ENCODE measurements at regions not wholly inside any gene's neighbourhood (a gene's known extent, or its start where the extent isn't known, plus 50 kb on each side); places are given as distances from the start of the nearest gene placed in this dataset.
A peak's percentile ranks its signal among the peaks of the same experiment; 100 is the strongest.

DNA sequence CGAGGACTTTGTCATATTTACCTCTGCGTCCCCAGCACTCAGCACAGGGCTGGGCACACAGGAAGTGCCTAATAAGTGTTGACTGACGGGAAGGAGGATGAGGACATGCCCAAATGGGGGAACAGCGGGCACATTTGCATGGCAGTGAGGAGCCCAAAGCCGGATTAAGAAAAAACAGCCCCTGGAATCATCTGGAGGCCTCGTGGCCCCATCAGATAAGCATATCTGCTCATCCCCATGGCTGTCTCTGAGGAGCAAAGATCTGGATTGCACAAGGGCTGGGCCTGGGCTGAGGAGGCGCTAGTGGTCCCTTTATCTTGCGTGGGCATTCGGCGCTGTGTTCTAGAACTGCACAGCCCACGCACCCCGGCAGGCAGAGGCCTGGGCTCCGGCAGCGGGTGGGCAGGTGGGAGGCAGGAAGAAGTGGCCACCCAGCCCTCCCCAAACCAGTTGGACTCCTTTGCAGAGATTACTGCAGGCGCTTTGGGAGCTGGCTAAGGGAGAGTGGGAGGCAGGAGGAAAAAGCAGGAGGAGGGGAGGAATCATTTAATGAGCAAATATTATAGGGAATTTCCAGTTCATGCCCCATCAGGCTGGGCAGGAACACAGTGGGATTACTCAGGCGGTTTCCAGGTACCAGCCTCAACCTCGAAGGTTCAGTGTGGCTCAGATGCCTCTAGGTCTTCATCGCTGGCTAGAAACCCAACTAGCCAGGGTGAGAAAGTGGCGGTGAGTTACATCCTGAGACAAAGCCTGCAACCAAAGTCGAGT, 108.1 kb downstream of the CEBPB start:
- no peak for ATAC-seq (replicated peaks)
- Mint-ChIP-seq H3K9me3 (no peaks in the 10 kb centered on the region), H3K4me1 (ENCODE audit: low read depth in 2 of 2) (peaks cover 3 to 7% of the 10 kb centered on the region in 2 donors), H3K27me3 (peaks cover 0 to 6% of the 10 kb centered on the region in 2 donors), H3K27ac (no peak overlapping the region), H3K36me3 (ENCODE audit: insufficient read depth) (no peaks in the 10 kb centered on the region), H3K4me3 (no peak overlapping the region)
- no peak for DNase-seq

DNA sequence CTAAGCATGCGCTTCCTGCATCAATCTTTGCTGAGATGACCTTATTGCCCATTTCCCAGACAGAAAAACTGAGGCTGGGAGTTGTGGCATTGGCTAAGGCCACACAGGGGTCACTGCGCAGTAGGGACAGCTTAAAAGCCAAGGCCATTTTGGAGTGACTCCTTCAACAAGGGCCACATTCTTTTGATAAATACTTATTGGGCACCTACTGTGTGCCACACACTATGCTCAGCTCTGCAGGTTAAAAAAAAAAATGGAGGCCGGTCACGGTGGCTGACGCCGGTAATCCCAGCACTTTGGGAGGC, 108.6 kb downstream of the CEBPB start:
- Mint-ChIP-seq H3K36me3 (ENCODE audit: insufficient read depth) (no peaks in the 10 kb centered on the region), H3K4me1 (ENCODE audit: low read depth in 2 of 2) (peaks cover 3 to 7% of the 10 kb centered on the region in 2 donors), H3K9me3 (no peaks in the 10 kb centered on the region), H3K27ac (no peak overlapping the region), H3K4me3 (no peak overlapping the region), H3K27me3 (peaks cover 0 to under 1% of the 10 kb centered on the region in 2 donors)
- DNase-seq: no peak
- no peak for ATAC-seq (replicated peaks)

DNA sequence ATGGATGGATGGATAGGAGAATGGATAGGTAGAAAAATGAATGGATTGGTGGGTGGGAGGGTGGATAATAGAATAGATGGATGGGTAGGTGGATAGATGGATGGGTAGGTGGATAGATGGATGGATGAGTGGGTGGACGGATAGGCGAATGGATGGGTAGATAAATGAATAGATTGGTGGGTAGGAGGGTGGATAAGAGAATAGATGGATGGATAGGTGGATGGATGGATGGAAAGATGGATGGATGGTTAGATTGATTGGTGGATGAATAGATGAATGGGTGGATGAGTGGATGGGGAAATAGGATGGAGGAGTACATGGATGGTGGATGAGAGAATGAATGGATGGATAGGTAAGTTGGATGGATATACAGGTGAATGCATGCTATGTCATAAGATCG, 110.5 kb downstream of the CEBPB start:
- Mint-ChIP-seq H3K9me3 (no peaks in the 10 kb centered on the region), H3K4me3 (no peak overlapping the region), H3K36me3 (ENCODE audit: insufficient read depth) (no peaks in the 10 kb centered on the region), H3K4me1 (ENCODE audit: low read depth in 2 of 2) (peaks cover 3 to 7% of the 10 kb centered on the region in 2 donors), H3K27me3 (no peaks in the 10 kb centered on the region), H3K27ac (no peak overlapping the region)
- DNase-seq (no peak), ATAC-seq (replicated peaks) (no peak)

DNA sequence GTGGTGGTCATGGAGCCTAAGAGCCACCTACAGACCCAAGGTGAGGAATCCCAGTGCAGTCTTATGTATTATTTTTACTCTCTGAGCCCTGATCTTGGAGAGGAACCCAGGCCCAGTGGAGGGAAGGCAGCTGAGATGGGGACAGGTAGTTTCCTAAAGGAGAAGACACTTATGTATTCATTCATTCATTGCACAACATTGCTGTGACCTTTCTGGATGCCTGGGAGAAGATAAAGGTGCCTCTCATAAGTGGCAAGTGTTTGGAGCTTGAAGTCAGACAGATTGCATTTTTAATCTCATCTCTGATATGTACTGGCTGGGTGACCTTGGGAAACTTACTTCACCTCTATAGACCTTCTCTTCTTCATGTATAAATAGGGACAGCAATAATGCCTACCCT, 111.1 kb downstream of the CEBPB start:
- no peak for ATAC-seq (replicated peaks)

DNA sequence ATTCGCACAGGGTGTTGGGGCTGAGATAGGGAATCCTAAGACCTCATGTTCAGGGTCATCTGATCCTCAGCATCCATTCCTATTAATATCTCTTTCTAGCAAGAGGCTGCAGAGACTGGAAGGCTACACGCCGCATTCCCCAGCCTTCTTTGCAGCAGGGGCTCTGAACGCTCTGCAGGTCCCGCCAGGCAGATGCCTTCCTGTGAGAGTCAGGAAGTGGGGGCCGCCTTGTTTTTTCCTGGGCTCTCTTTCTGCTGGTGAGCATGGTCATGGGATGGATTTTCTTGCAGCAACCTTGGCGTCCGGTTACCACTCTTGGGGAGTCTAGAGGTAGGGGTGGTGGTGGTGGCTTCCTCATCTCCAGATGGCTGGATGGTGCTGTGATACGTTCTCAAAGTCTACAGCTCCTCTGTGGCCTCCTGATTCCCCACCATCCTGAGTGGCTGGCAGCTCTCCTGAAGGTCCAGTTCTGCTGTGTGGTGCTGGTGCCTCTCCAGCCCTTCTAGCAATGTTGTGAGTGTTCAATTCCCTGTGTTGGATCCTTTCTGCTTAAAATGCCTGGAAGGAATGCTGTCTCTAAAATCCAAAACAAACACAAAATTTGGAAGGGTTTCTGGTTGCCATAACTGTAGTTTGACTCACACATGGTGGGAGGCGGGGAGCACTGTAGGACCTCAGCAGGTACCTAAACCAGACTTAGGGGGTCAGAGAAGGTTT, 111.9 kb downstream of the CEBPB start:
- DNase-seq (no peak), ATAC-seq (replicated peaks) (no peak)
- no peaks in the 10 kb centered on the region for H3K27me3 Mint-ChIP-seq
- no peak overlapping the region for H3K4me3 Mint-ChIP-seq
- H3K27ac Mint-ChIP-seq: no peak overlapping the region
- H3K9me3 Mint-ChIP-seq: no peaks in the 10 kb centered on the region
- H3K4me1 Mint-ChIP-seq (ENCODE audit: low read depth in 2 of 2): peaks cover 3 to 5% of the 10 kb centered on the region in 2 donors
- H3K36me3 Mint-ChIP-seq (ENCODE audit: insufficient read depth): no peaks in the 10 kb centered on the region

More for the DNA sequence above, 111.1 kb downstream of the CEBPB start:
- Mint-ChIP-seq H3K4me3 (no peak overlapping the region), H3K36me3 (ENCODE audit: insufficient read depth) (no peaks in the 10 kb centered on the region), H3K27me3 (no peaks in the 10 kb centered on the region), H3K4me1 (ENCODE audit: low read depth in 2 of 2) (peaks cover 3 to 6% of the 10 kb centered on the region in 2 donors), H3K27ac (no peak overlapping the region), H3K9me3 (no peaks in the 10 kb centered on the region)
- DNase-seq: no peak

DNA sequence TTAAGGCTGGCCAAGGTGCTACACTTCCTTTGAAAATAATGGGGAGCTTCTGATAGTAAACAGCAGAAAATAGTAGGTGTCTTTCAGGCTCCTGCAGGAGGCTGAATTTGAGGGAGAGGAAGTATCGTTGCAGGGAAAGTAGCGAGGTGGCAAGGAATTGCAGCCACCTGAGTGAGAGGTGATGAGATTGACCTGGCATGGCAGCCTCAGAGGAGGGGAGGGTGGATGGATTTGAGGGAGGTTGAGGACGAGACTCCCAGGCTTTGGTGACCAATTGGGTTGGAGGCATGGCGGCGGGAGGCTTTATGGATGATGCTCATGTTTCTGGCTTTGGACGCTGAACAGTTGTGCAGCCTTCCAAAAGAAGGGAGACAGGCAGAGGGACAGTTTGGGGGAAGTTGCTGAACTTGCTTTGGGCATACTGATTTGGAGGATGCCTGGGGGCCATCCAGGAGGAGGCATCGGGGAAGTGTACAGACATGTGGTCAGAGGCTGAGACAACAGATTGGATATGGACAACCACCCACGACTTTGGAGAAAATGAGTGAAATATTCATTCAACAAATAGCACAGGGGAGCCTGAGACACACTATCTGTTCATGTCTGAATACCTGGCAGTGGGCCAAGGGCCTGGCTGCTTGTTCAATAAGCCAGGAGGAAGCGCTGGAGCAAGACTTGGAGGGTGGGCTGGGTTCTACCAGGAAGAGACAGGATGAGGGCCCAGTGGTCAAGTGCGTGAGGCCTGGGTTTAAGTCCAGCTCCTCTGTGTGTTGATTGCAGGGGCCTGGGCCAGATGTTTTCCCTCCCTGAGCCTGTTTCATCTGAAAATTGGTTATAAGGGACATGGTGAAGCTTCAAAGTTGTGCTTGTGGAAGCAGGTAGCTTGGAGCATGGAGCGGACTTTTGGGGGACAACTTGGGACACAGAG, 113.2 kb downstream of the CEBPB start:
- Mint-ChIP-seq H3K27me3 (no peaks in the 10 kb centered on the region), H3K27ac (no peak overlapping the region), H3K4me1 (ENCODE audit: low read depth in 2 of 2) (peaks cover 0 to 3% of the 10 kb centered on the region in 2 donors), H3K9me3 (no peaks in the 10 kb centered on the region), H3K4me3 (no peak overlapping the region), H3K36me3 (ENCODE audit: insufficient read depth) (no peaks in the 10 kb centered on the region)
- ATAC-seq (replicated peaks) (no peak), DNase-seq (no peak)

DNA sequence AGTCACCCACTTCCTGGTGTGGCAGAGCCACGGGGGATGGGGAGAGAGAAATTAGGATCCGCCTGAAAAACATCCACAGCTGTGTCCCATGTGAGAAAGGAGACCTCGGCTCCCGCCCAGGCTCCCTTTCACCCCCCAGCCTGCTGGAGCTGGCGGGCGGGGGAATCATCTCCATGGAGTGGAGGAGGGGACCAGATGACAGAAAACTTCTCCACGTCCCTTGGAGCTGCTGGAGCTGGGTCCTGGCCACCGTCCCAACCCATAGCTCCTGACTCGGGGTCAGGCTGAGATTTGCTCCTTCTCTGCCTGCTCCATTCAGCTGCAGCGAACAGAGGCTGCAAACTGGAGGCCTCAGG, 113.8 kb downstream of the CEBPB start:
- Mint-ChIP-seq H3K4me1 (ENCODE audit: low read depth in 2 of 2) (peaks cover 0 to 3% of the 10 kb centered on the region in 2 donors), H3K27ac (no peak overlapping the region), H3K9me3 (no peaks in the 10 kb centered on the region), H3K36me3 (ENCODE audit: insufficient read depth) (no peaks in the 10 kb centered on the region), H3K27me3 (no peaks in the 10 kb centered on the region), H3K4me3 (no peak overlapping the region)
- ATAC-seq (replicated peaks) (no peak), DNase-seq (no peak)

DNA sequence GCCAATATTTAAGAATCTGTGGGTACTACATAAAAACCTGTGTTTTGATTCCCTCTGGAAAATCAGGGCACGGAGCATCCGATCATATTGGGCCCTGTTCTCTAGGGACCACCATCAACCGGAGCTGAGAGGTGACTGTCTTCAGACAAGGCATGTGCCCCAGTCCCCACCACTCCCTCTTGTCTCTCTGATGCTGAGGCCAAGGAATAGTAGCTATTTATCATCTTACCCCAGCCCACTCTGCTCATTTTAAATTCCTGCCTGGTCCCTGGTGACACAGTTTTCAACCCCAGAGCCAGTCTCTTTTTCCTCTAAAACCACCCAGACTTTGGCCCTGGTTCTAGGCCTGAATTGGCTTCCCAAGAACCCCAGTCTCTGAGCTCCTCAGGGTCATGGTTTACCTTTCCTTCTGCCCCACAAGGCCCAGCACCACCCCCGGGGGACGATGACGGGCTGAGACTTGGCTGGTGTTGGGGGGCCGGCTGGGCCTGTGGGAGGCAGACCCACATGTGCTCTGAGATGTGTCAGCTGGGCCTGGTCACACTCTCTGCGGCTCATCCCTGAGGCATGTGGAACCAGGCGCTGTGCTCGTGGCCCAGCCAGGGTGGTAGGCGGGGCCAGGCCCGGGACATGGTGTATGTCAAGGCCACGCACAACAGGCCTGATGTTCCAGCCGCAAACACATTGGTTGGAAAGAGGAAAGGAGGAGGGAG, 114.4 kb downstream of the CEBPB start:
- H3K9me3 Mint-ChIP-seq: no peaks in the 10 kb centered on the region
- no peak overlapping the region for H3K27ac Mint-ChIP-seq
- no peaks in the 10 kb centered on the region for H3K36me3 Mint-ChIP-seq (ENCODE audit: insufficient read depth)
- DNase-seq: no peak
- no peaks in the 10 kb centered on the region for H3K27me3 Mint-ChIP-seq
- no peak for ATAC-seq (replicated peaks)
- H3K4me1 Mint-ChIP-seq (ENCODE audit: low read depth in 2 of 2): peaks cover 0 to 3% of the 10 kb centered on the region in 2 donors
- H3K4me3 Mint-ChIP-seq: no peak overlapping the region

DNA sequence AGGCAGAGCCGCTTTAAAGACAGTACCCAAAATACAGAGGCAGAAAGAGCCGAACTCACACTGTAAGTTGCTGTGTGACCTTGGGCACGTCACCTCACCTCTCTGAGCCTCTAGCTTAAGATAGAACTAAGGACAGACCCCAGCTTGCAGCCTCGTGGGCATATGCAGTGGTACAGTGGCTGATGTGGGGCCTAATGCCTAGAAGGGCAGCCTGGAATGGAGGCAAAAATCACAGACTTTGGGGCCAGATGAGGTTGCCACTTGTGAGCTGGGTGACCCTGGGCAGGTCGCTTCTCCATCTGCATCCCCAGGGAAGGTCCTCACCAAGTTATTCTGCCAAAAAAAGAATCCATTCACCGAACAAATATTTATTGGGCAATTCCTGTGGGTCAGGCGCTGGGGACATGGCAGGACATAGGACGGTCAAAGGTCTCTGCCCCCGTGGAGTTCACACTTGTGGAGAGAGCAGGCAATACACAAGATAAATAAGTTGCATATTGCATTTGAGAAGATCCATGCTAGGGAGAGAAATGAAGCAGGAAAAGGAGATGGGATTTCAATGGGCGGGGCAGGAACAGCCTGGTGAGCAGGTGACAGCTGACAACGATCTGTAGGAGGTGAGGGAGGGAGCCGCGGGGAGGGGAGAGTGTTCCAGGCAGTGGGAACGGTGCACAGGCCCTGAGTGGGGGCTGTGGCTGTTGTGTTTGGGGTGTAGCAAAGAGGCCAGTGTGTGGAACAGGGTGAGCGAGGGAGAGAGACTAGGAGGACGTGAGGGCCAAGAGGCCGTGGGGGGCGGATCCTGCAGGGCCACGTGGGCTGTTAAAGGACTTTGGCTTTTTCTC, 115.2 kb downstream of the CEBPB start:
- Mint-ChIP-seq H3K36me3 (ENCODE audit: insufficient read depth) (no peaks in the 10 kb centered on the region), H3K4me3 (no peak overlapping the region), H3K27ac (peak overlapping the region; percentile 25 to 33), H3K27me3 (peaks cover 0 to 3% of the 10 kb centered on the region in 2 donors), H3K4me1 (ENCODE audit: low read depth in 2 of 2) (peaks cover 2 to 3% of the 10 kb centered on the region in 2 donors), H3K9me3 (no peaks in the 10 kb centered on the region)
- DNase-seq (no peak), ATAC-seq (replicated peaks) (no peak)

DNA sequence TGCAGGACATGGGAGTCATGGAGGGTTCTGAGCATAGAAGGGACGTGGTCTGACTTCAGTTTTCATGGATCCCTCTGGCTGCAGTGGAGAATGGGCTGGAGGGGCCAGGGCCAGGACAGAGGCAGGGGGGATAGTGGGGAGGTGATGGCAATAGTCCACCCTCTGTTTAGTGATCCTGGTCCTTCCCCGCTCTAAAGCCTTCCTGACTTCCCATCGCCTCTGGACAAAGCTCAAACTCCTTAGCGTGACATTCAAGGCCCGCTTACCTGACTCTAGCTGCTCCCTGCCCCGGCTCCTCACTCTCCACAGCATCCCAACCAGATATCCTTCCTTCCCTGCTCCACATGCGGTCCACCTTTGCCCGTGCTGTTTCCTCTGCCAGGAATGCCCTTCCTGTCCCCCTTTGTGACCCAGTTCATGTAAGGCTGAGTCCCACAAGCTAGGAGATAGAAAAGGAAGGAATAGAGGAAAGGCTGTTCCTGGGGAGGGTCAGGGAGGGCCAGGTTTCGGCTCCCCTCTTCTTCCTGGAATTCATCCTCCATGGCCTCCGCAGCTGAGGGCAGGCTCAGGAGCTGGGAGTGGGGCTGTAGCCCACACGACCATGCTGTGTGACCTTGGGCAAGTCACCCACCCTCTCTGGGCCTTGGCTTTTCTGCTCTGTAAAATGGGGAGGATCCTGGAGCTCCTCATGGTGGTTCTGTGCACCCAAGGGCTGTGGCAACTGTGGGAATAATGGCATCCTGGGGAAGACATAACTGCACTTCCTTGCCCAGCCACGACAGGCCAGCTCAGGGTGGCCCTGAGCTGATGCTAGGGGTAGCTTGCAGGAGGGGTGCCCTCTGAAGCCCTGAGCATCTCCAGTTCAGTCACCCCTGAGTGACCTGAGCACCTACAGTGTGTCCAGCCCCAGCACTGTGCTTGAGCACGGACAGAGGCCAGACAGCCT, 116.1 kb downstream of the CEBPB start:
- DNase-seq (no peak), ATAC-seq (replicated peaks) (no peak)
- Mint-ChIP-seq H3K4me3 (no peak overlapping the region), H3K27ac (peak overlapping the region in 1 of 2 donors; percentile 33), H3K4me1 (ENCODE audit: low read depth in 2 of 2) (peaks cover 2 to 3% of the 10 kb centered on the region in 2 donors), H3K27me3 (peaks cover 0 to 7% of the 10 kb centered on the region in 2 donors), H3K36me3 (ENCODE audit: insufficient read depth) (no peaks in the 10 kb centered on the region), H3K9me3 (no peaks in the 10 kb centered on the region)

DNA sequence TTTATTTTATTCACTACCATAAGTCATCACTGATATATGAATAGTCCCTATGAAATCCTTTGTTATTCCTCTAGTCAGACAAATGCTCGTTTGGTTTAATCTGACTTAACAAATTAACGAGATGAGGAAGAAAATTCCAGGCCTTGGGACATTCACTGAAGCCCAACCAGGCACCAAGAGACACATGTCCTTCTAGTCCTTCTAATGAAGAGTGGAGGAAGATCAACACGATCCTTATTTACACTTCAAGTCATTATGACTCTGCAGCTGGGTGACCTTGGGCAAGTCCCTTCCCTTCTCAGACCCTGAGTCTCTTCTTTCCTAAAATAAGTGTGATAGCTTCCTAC, 117.5 kb downstream of the CEBPB start:
- Mint-ChIP-seq H3K4me3 (no peak overlapping the region), H3K36me3 (ENCODE audit: insufficient read depth) (no peaks in the 10 kb centered on the region), H3K9me3 (no peaks in the 10 kb centered on the region), H3K27me3 (peaks cover 4 to 15% of the 10 kb centered on the region in 2 donors), H3K4me1 (ENCODE audit: low read depth in 2 of 2) (peaks cover 2 to 3% of the 10 kb centered on the region in 2 donors), H3K27ac (no peak overlapping the region)
- no peak for ATAC-seq (replicated peaks)
- DNase-seq: no peak

Data from effector memory CD8-positive, alpha-beta T cell (primary cell).